ENCODE measurements at regions not wholly inside any gene's neighbourhood (a gene's known extent, or its start where the extent isn't known, plus 50 kb on each side); places are given as distances from the start of the nearest gene placed in this dataset.

DNA sequence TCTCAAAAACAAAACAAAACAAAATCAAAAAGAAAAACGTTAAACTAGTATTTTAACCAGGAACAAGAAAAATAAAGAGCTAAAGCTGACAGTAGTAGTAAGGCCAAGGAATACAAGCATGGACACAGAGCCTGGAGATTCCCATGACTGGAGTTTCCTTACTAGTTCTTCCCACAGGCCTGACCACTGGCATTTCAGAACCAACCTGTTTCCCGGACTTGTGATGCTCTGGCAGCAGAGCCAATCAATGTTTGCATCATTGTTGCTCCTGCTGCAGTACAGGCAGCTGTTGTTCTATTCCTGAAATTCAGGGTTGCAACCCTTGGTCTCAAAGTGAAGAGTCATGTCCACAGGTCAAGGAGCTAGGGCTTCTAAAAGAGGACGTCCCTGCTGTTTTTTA lies 111.3 kb upstream of the WARS2 start:
- TF ChIP-seq, protein P1, sequence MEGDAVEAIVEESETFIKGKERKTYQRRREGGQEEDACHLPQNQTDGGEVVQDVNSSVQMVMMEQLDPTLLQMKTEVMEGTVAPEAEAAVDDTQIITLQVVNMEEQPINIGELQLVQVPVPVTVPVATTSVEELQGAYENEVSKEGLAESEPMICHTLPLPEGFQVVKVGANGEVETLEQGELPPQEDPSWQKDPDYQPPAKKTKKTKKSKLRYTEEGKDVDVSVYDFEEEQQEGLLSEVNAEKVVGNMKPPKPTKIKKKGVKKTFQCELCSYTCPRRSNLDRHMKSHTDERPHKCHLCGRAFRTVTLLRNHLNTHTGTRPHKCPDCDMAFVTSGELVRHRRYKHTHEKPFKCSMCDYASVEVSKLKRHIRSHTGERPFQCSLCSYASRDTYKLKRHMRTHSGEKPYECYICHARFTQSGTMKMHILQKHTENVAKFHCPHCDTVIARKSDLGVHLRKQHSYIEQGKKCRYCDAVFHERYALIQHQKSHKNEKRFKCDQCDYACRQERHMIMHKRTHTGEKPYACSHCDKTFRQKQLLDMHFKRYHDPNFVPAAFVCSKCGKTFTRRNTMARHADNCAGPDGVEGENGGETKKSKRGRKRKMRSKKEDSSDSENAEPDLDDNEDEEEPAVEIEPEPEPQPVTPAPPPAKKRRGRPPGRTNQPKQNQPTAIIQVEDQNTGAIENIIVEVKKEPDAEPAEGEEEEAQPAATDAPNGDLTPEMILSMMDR (conservative IDR thresholded peaks at IDR 0.05 in 1 of 2, IDR thresholded peaks at IDR 0.05 in 1 of 2; ENCODE audit: extremely low read depth in 1 of 2, insufficient read depth in 1 of 2, low read depth in 1 of 2, low read length in 2 of 2), result no peak
- TF ChIP-seq EZH2 (IDR thresholded peaks at IDR 0.05; ENCODE audit: borderline replicate concordance, low read length), result no peak
